HEK293 (cell line): ENCODE measurements at regions not wholly inside any gene's neighbourhood (a gene's known extent, or its start where the extent isn't known, plus 50 kb on each side); places are given as distances from the start of the nearest gene placed in this dataset.

ENCODE experiments used
- CTCF ChIA-PET: fragments of 350-600 bp; formaldehyde crosslinking; extraction: SDS; loops from one replicate; lab custom pipeline; 2021; ENCODE audit warnings: antibody characterized with exemption; lab: Yijun Ruan, JAX
- POLR2A ChIA-PET: fragments of 300-600 bp; formaldehyde crosslinking; extraction: SDS; loops from one replicate; lab custom pipeline; 2020; ENCODE audit warnings: antibody characterized with exemption, inconsistent platforms; lab: Yijun Ruan, JAX
- H3K27ac ChIP-seq: fragments of 200-500 bp; sonication (Bioruptor generic); 2 replicates; pipeline ENCODE4 v1.5.1; 2014; ENCODE audit warnings: low read depth, low read length, control low read depth, inconsistent platforms; ENCODE audit errors: extremely low read depth
- H3K36me3 ChIP-seq, 2 experiments: fragments of 200-500 bp in 1 of 2; sonication (Bioruptor generic) in 1 of 2; 1 replicate in 1 of 2; 2 replicates in 1 of 2; pipeline ENCODE4 v1.5.1; 2014 to 2017; ENCODE audit warnings: inconsistent platforms in 2 of 2, low read length in 2 of 2; ENCODE audit not compliant: control insufficient read depth in 2 of 2, insufficient read depth in 1 of 2
- H3K4me1 ChIP-seq: fragments of 200-500 bp; sonication (Bioruptor generic); 2 replicates; pipeline ENCODE4 v1.5.1; 2014; ENCODE audit warnings: mild to moderate bottlenecking, low read length, inconsistent platforms; ENCODE audit not compliant: control insufficient read depth, insufficient read depth
- H3K4me3 ChIP-seq: 2 replicates; pipeline ENCODE4 v1.5.1; 2011; ENCODE audit warnings: low read depth, mild to moderate bottlenecking, control low read depth, low read length, moderate library complexity
- H3K9me3 ChIP-seq: fragments of 200-500 bp; sonication (Bioruptor generic); 2 replicates; pipeline ENCODE4 v1.5.1; 2014; ENCODE audit warnings: low read depth, low read length, inconsistent platforms; ENCODE audit not compliant: control insufficient read depth, insufficient read depth
- CTCF ChIP-seq: fragments of 450-650 bp; formaldehyde crosslinking; IDR thresholded peaks from 2 replicates; pipeline ENCODE4 v1.5.1; 2016; ENCODE audit warnings: missing biosample characterization, missing genetic modification characterization
- FEZF1 ChIP-seq: fragments of 450-650 bp; formaldehyde crosslinking; IDR thresholded peaks from 2 replicates; pipeline ENCODE4 v1.5.1; 2016; ENCODE audit warnings: missing biosample characterization, missing genetic modification characterization
- INSM2 ChIP-seq: fragments of 450-650 bp; formaldehyde crosslinking; IDR thresholded peaks from 2 replicates; pipeline ENCODE4 v1.5.1; 2016; ENCODE audit warnings: missing biosample characterization, missing genetic modification characterization
- KLF7 ChIP-seq: fragments of 450-650 bp; formaldehyde crosslinking; IDR thresholded peaks from 2 replicates; pipeline ENCODE4 v1.5.1; 2016; ENCODE audit warnings: missing biosample characterization, missing genetic modification characterization, borderline replicate concordance
- TCF7L2 ChIP-seq: IDR thresholded peaks from 2 replicates; pipeline ENCODE4 v1.6.1; 2011; ENCODE audit warnings: low read depth, mild to moderate bottlenecking, inconsistent platforms, low read length, moderate library complexity, borderline replicate concordance
- TSHZ1 ChIP-seq: fragments of 450-650 bp; formaldehyde crosslinking; IDR thresholded peaks from 2 replicates; pipeline ENCODE4 v1.5.1; 2016; ENCODE audit warnings: missing biosample characterization, missing genetic modification characterization, borderline replicate concordance
- ZBTB20 ChIP-seq: fragments of 450-650 bp; formaldehyde crosslinking; IDR thresholded peaks from 2 replicates; pipeline ENCODE4 v1.5.1; 2016; ENCODE audit warnings: missing biosample characterization, missing genetic modification characterization
- ZBTB6 ChIP-seq: fragments of 450-650 bp; formaldehyde crosslinking; IDR thresholded peaks from 2 replicates; pipeline ENCODE4 v1.5.1; 2017; ENCODE audit warnings: missing biosample characterization, missing genetic modification characterization
- ZFHX2 ChIP-seq: fragments of 450-650 bp; formaldehyde crosslinking; conservative IDR thresholded peaks from 2 replicates; pipeline ENCODE4 v1.5.1; 2016; ENCODE audit warnings: missing biosample characterization, missing genetic modification characterization
- ZNF112 ChIP-seq: fragments of 450-650 bp; formaldehyde crosslinking; IDR thresholded peaks from 2 replicates; pipeline ENCODE4 v1.5.0; 2017; ENCODE audit warnings: missing biosample characterization, missing genetic modification characterization
- ZNF114 ChIP-seq: fragments of 450-650 bp; formaldehyde crosslinking; IDR thresholded peaks from 2 replicates; pipeline ENCODE4 v1.5.0; 2017; ENCODE audit warnings: missing biosample characterization, missing genetic modification characterization
- ZNF138 ChIP-seq: fragments of 450-650 bp; formaldehyde crosslinking; IDR thresholded peaks from 2 replicates; pipeline ENCODE4 v1.5.1; 2016; ENCODE audit warnings: missing biosample characterization, missing genetic modification characterization, borderline replicate concordance
- ZNF140 ChIP-seq: fragments of 450-650 bp; formaldehyde crosslinking; IDR thresholded peaks from 2 replicates; pipeline ENCODE4 v1.5.1; 2016; ENCODE audit warnings: missing biosample characterization, missing genetic modification characterization
- ZNF16 ChIP-seq: fragments of 450-650 bp; formaldehyde crosslinking; IDR thresholded peaks from 2 replicates; pipeline ENCODE4 v1.5.1; 2016; ENCODE audit warnings: low read depth, missing biosample characterization, missing genetic modification characterization
- ZNF18 ChIP-seq: fragments of 450-650 bp; formaldehyde crosslinking; IDR thresholded peaks from 2 replicates; pipeline ENCODE4 v1.5.1; 2016; ENCODE audit warnings: missing biosample characterization, missing genetic modification characterization
- ZNF26 ChIP-seq: fragments of 450-650 bp; formaldehyde crosslinking; IDR thresholded peaks from 2 replicates; pipeline ENCODE4 v1.5.1; 2016; ENCODE audit warnings: missing biosample characterization, missing genetic modification characterization
- ZNF341 ChIP-seq: fragments of 450-650 bp; formaldehyde crosslinking; IDR thresholded peaks from 2 replicates; pipeline ENCODE4; 2016; ENCODE audit warnings: low read depth, missing biosample characterization, missing genetic modification characterization
- ZNF404 ChIP-seq: fragments of 450-650 bp; formaldehyde crosslinking; IDR thresholded peaks from 2 replicates; pipeline ENCODE4 v1.5.1; 2017; ENCODE audit warnings: missing biosample characterization, missing genetic modification characterization
- ZNF501 ChIP-seq: fragments of 450-650 bp; formaldehyde crosslinking; IDR thresholded peaks from 2 replicates; pipeline ENCODE4 v1.5.1; 2016; ENCODE audit warnings: missing biosample characterization, missing genetic modification characterization
- ZNF561 ChIP-seq: fragments of 450-650 bp; IDR thresholded peaks from 2 replicates; pipeline ENCODE4 v1.5.1; 2018; ENCODE audit warnings: missing biosample characterization, missing genetic modification characterization, borderline replicate concordance
- ZNF571 ChIP-seq: fragments of 450-650 bp; formaldehyde crosslinking; IDR thresholded peaks from 2 replicates; pipeline ENCODE4 v1.5.0; 2017; ENCODE audit warnings: missing biosample characterization, missing genetic modification characterization
- ZNF610 ChIP-seq: fragments of 450-650 bp; formaldehyde crosslinking; IDR thresholded peaks from 2 replicates; pipeline ENCODE4 v1.5.1; 2016; ENCODE audit warnings: missing biosample characterization, missing genetic modification characterization, borderline replicate concordance
- ZNF629 ChIP-seq: fragments of 450-650 bp; formaldehyde crosslinking; IDR thresholded peaks from 2 replicates; pipeline ENCODE4 v1.5.1; 2017; ENCODE audit warnings: missing biosample characterization, missing genetic modification characterization
- ZSCAN18 ChIP-seq: fragments of 450-650 bp; formaldehyde crosslinking; IDR thresholded peaks from 2 replicates; pipeline ENCODE4 v1.5.1; 2016; ENCODE audit warnings: missing biosample characterization, missing genetic modification characterization

- no peak overlapping the region for H3K4me3 ChIP-seq
- ChIA-PET CTCF (interaction anchor here (0.7 kb wide), 1 partner anchor 147 kb away, joined by 8 read pairs; no protein-coding TSS in a partner anchor), POLR2A (no interaction called here)
- H3K27ac ChIP-seq, result no peak overlapping the region
- TF ChIP-seq ZNF114 (tag by site-specific recombination) (no peak), ZNF404 (tag by site-specific recombination) (no peak), KLF7 (tag by site-specific recombination) (no peak), INSM2 (tag by site-specific recombination) (no peak), ZBTB6 (tag by site-specific recombination) (no peak), ZNF341 (tag by site-specific recombination) (no peak), ZNF18 (tag by site-specific recombination) (no peak), FEZF1 (tag by site-specific recombination) (no peak), ZBTB20 (tag by site-specific recombination) (no peak), TSHZ1 (tag by site-specific recombination) (no peak), ZNF610 (tag by site-specific recombination) (no peak), ZNF571 (tag by site-specific recombination) (no peak), TCF7L2 (no peak), ZNF112 (tag by site-specific recombination) (no peak), ZNF629 (tag by site-specific recombination) (no peak), ZNF16 (no peak), ZFHX2 (tag by site-specific recombination) (no peak), ZNF561 (tag by site-specific recombination) (no peak), ZNF138 (no peak)
- H3K4me1 ChIP-seq, result no peaks in the 10 kb centered on the region
- no peaks in the 10 kb centered on the region for H3K36me3 ChIP-seq
- H3K9me3 ChIP-seq, result no peaks in the 10 kb centered on the region
These were observed 899.8 kb downstream of the MCTP2 start for GRCh38 chr15:95131131-95131556.

- Histone ChIP-seq H3K36me3 (no peaks in the 10 kb centered on the region), H3K4me1 (no peaks in the 10 kb centered on the region), H3K4me3 (no peak overlapping the region), H3K27ac (no peak overlapping the region), H3K9me3 (no peaks in the 10 kb centered on the region)
- ChIA-PET POLR2A (no interaction called here), CTCF (no interaction called here)
- TF ChIP-seq ZNF26 (tag by site-specific recombination), result no peak
- TF ChIP-seq ZSCAN18 (tag by site-specific recombination), result no peak
- no peak for TF ChIP-seq ZNF140 (tag by site-specific recombination)
- no peak for TF ChIP-seq ZNF501 (tag by site-specific recombination)
- TF ChIP-seq CTCF, result no peak
These were observed 901.4 kb downstream of the MCTP2 start for GRCh38 chr15:95132774-95133173.
